Endothelial cell of umbilical vein (primary cell): ENCODE measurements at regions not wholly inside any gene's neighbourhood (a gene's known extent, or its start where the extent isn't known, plus 50 kb on each side); places are given as distances from the start of the nearest gene placed in this dataset.

ENCODE experiments used
- GATA2 ChIP-seq: IDR thresholded peaks from 2 replicates; pipeline ENCODE4 v1.7.0; 2011; ENCODE audit warnings: low read depth, mild to moderate bottlenecking, moderate library complexity, mixed read lengths, low read length; ENCODE audit not compliant: insufficient read length, insufficient read depth
- JUN ChIP-seq: IDR thresholded peaks from 2 replicates; pipeline ENCODE4 v1.6.1; 2011; ENCODE audit warnings: borderline replicate concordance, low read depth; ENCODE audit not compliant: insufficient read length, insufficient read depth
- MYC ChIP-seq: IDR thresholded peaks from one replicate; pipeline ENCODE4 v1.6.1; 2011; ENCODE audit warnings: mild to moderate bottlenecking, low read depth, low read length
- POLR2A ChIP-seq: IDR thresholded peaks from 2 replicates; pipeline ENCODE4 v1.6.1; 2012; ENCODE audit warnings: low read depth, mild to moderate bottlenecking, control low read depth, low read length
- POLR2AphosphoS5 ChIP-seq: IDR thresholded peaks from 2 replicates; pipeline ENCODE4 v1.6.1; 2012; ENCODE audit warnings: low read depth, mild to moderate bottlenecking, control low read depth, low read length, moderate library complexity; ENCODE audit not compliant: insufficient read depth
- TF ChIP-seq, protein P1 (sequence below), 2 donors: IDR thresholded peaks; 1 replicate in 1 of 2; 2 replicates in 1 of 2; pipeline ENCODE4 v1.5.1; 2011; ENCODE audit warnings: low read length in 2 of 2, mild to moderate bottlenecking in 2 of 2, moderate library complexity in 2 of 2, control low read depth in 1 of 2, inconsistent platforms in 1 of 2, low read depth in 1 of 2; ENCODE audit not compliant: insufficient read depth in 1 of 2; ENCODE audit errors: extremely low read depth in 1 of 2

DNA sequence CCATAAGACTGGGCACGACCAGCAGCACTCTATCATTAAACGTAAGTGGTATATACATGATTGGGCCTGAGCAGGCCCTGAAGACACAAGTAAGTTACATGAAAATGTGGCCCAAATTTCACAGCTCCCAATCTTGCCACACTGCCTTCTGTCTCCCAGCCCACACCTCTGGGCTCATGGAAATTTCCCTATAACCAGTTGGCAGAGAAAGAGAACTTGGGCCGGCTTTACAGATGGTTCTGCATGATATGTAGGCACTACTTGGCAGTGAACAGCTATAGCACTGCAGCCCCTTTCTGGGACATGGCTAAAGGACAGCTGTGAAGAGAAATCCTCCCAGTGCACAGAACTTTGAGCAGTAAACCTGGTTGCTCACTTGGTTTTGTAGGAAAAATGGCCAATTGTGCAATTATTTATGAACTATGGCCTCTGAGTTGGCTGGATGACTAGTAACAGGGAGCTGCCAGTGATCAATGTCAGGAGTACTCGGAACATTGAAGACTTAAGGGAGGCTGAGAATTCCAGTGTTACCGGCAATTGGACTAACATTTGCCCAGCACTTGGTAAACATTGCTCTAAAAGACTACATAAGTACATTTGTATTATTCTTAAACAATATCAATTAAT is 1006.6 kb upstream of the LRRN3 start:
- TF ChIP-seq, protein P1, sequence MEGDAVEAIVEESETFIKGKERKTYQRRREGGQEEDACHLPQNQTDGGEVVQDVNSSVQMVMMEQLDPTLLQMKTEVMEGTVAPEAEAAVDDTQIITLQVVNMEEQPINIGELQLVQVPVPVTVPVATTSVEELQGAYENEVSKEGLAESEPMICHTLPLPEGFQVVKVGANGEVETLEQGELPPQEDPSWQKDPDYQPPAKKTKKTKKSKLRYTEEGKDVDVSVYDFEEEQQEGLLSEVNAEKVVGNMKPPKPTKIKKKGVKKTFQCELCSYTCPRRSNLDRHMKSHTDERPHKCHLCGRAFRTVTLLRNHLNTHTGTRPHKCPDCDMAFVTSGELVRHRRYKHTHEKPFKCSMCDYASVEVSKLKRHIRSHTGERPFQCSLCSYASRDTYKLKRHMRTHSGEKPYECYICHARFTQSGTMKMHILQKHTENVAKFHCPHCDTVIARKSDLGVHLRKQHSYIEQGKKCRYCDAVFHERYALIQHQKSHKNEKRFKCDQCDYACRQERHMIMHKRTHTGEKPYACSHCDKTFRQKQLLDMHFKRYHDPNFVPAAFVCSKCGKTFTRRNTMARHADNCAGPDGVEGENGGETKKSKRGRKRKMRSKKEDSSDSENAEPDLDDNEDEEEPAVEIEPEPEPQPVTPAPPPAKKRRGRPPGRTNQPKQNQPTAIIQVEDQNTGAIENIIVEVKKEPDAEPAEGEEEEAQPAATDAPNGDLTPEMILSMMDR (IDR thresholded peaks at IDR 0.05; ENCODE audit: extremely low read depth in 1 of 2, insufficient read depth in 1 of 2, low read depth in 1 of 2, low read length in 2 of 2), result no peak
- TF ChIP-seq JUN, result no peak
- TF ChIP-seq POLR2A, result no peak
- TF ChIP-seq POLR2AphosphoS5, result no peak
- TF ChIP-seq GATA2, result no peak
- no peak for TF ChIP-seq MYC
